ENCODE measurements at regions not wholly inside any gene's neighbourhood (a gene's known extent, or its start where the extent isn't known, plus 50 kb on each side); places are given as distances from the start of the nearest gene placed in this dataset.

DNA sequence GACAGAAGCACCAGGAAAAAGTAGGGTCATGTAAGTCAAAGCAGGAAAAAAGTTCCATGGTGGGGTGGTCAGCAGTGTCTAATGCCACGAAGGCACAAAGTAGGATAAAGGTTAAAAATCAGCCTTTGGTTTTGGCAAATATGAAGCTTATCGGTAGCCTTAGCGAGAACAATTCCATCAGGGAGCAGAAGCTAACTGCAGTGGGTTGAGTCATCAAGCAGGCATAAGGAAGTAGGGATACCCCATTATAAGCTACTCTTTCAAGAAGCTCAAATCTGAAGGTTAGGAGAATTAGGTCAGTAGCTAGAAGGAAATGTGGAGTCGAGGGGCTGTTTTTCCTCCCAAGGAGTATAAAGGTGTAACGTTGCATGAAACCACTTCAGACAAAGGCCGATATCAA is 57.5 kb upstream of the USPL1 start:
- ATAC-seq (no peak), DNase-seq (no peak)

DNA sequence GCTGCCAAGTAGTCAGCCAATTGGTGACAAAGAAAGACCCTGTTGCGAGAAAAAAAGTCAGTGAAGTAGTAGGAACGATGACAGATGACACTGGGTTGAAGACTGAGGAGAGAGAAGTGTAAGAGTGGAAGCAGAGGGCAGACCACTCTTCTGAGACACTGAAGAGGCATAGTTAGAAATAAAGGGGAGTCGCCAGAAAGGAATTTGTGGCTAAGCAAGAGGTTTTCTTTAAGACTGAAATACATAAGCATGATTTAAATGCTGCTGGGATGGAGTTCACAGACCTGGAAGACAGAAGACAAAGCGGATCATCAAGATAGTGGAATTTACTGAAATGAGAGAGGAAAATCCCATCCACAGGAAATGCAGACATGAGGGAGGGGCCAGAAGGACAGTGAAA is 56.2 kb upstream of the USPL1 start:
- Histone ChIP-seq H3K4me3 (no peak overlapping the region), H3K4me1 (ENCODE audit: low read depth) (no peaks in the 10 kb centered on the region), H3K36me3 (ENCODE audit: low read depth) (no peaks in the 10 kb centered on the region), H3K9me3 (no peaks in the 10 kb centered on the region)
- TF ChIP-seq, protein P1, sequence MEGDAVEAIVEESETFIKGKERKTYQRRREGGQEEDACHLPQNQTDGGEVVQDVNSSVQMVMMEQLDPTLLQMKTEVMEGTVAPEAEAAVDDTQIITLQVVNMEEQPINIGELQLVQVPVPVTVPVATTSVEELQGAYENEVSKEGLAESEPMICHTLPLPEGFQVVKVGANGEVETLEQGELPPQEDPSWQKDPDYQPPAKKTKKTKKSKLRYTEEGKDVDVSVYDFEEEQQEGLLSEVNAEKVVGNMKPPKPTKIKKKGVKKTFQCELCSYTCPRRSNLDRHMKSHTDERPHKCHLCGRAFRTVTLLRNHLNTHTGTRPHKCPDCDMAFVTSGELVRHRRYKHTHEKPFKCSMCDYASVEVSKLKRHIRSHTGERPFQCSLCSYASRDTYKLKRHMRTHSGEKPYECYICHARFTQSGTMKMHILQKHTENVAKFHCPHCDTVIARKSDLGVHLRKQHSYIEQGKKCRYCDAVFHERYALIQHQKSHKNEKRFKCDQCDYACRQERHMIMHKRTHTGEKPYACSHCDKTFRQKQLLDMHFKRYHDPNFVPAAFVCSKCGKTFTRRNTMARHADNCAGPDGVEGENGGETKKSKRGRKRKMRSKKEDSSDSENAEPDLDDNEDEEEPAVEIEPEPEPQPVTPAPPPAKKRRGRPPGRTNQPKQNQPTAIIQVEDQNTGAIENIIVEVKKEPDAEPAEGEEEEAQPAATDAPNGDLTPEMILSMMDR (IDR thresholded peaks at IDR 0.05), result no peak
- no peak for ATAC-seq
- no peak for DNase-seq
- intact Hi-C loops (cut with DNase I, micrococcal nuclease), result no loop called here

More for the DNA sequence above, 57.5 kb upstream of the USPL1 start:
- no peaks in the 10 kb centered on the region for H3K4me1 ChIP-seq (ENCODE audit: low read depth)
- no peak overlapping the region for H3K4me3 ChIP-seq
- intact Hi-C loops (cut with DNase I, micrococcal nuclease), result no loop called here
- TF ChIP-seq, protein P1 (IDR thresholded peaks at IDR 0.05), result no peak
- no peaks in the 10 kb centered on the region for H3K9me3 ChIP-seq
- no peaks in the 10 kb centered on the region for H3K36me3 ChIP-seq (ENCODE audit: low read depth)

- DNase-seq, result no peak
- no peaks in the 10 kb centered on the region for H3K9me3 ChIP-seq
- H3K36me3 ChIP-seq (ENCODE audit: low read depth), result no peaks in the 10 kb centered on the region
- no peak for ATAC-seq
- TF ChIP-seq, protein P1 (IDR thresholded peaks at IDR 0.05), result no peak
- no peaks in the 10 kb centered on the region for H3K4me1 ChIP-seq (ENCODE audit: low read depth)
- intact Hi-C loops (cut with DNase I, micrococcal nuclease), result no loop called here
- no peak overlapping the region for H3K4me3 ChIP-seq
These were observed 53.2 kb upstream of the USPL1 start for GRCh38 chr13:30564489-30564888.

- H3K4me1 ChIP-seq (ENCODE audit: low read depth), result no peaks in the 10 kb centered on the region
- no peak for ATAC-seq
- TF ChIP-seq, protein P1 (IDR thresholded peaks at IDR 0.05), result no peak
- H3K9me3 ChIP-seq, result no peaks in the 10 kb centered on the region
- intact Hi-C loops (cut with DNase I, micrococcal nuclease), result no loop called here
- H3K4me3 ChIP-seq, result no peak overlapping the region
- H3K36me3 ChIP-seq (ENCODE audit: low read depth), result no peaks in the 10 kb centered on the region
- DNase-seq, result no peak
These were observed 52.1 kb upstream of the USPL1 start for GRCh38 chr13:30565658-30566057.

DNA sequence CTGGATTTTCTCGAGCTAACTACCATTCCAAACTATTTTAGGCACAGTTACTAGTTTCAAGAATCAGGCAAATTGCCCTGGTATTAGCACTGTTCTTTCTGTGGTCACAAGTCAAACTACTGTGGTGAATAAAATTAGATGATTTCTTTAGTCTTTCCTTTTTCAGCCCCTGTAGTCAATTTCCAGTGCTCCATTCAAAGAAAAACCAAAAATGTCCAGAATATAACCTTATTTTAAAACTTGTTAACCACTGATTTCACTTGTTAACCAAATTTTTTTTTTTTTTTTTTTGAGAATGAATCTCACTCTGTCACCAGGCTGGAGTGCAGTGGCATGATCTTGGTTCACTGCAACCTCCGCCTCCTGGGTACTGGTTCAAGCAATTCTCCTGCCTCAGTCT is 50.6 kb upstream of the USPL1 start:
- no peak for ATAC-seq
- Histone ChIP-seq H3K4me3 (no peak overlapping the region), H3K36me3 (ENCODE audit: low read depth) (no peaks in the 10 kb centered on the region), H3K4me1 (ENCODE audit: low read depth) (no peaks in the 10 kb centered on the region), H3K9me3 (no peaks in the 10 kb centered on the region)
- TF ChIP-seq, protein P1 (IDR thresholded peaks at IDR 0.05), result no peak
- intact Hi-C loops (cut with DNase I, micrococcal nuclease), result no loop called here
- no peak for DNase-seq

All from mucosa of descending colon (tissue), 3 donors.